ENCODE measurements at regions not wholly inside any gene's neighbourhood (a gene's known extent, or its start where the extent isn't known, plus 50 kb on each side); places are given as distances from the start of the nearest gene placed in this dataset.

DNA sequence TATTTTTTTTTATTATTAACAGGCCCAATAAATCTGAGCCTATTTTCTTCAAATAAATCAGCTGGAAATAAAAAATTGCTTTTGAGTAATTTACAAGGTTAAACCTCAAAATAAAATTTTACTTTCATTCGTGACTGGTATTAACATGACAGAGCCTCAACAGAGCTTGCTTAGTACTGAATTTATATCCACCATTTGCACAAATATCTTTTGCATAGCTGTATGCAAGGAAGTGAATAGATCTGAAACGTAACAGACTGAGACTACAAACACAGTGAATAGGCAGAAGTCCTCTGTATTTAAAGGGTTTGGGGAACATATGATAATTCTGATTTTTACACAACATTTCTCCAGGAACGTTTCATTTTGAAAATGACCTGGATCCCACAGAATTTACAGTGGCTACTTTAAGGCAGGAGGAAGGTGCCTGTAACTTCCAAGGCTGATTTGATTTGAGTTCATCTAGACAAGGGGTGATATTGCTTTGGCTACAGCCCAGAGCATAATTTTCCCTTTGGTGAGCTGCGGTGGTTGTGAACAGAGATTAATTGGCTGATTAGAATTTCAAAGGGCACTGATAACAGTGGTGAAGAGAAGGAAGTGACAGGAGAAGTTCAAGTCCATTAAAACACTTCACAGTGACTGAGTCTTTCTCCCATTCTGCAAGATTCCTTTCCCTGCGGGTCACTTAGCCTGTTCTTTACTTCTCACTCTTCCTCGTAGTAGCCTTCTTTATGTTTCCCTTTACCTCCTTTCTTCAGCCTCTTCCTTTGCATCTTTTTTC lies 121.2 kb upstream of the SASH1 start:
- no peaks in the 10 kb centered on the region for H3K9me3 ChIP-seq
- H3K27me3 ChIP-seq: no peaks in the 10 kb centered on the region
- H3K4me1 ChIP-seq: peaks cover 0 to 31% (median 8%) of the 10 kb centered on the region in 4 donors
- 54 to 67% methylated on average over 6 of the region's 6 CpGs for WGBS, 2 donors
- H3K27ac ChIP-seq: peak overlapping the region in 1 of 4 donors; percentile 10
- TF ChIP-seq, protein P1, sequence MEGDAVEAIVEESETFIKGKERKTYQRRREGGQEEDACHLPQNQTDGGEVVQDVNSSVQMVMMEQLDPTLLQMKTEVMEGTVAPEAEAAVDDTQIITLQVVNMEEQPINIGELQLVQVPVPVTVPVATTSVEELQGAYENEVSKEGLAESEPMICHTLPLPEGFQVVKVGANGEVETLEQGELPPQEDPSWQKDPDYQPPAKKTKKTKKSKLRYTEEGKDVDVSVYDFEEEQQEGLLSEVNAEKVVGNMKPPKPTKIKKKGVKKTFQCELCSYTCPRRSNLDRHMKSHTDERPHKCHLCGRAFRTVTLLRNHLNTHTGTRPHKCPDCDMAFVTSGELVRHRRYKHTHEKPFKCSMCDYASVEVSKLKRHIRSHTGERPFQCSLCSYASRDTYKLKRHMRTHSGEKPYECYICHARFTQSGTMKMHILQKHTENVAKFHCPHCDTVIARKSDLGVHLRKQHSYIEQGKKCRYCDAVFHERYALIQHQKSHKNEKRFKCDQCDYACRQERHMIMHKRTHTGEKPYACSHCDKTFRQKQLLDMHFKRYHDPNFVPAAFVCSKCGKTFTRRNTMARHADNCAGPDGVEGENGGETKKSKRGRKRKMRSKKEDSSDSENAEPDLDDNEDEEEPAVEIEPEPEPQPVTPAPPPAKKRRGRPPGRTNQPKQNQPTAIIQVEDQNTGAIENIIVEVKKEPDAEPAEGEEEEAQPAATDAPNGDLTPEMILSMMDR (IDR thresholded peaks at IDR 0.05): no peak
- TF ChIP-seq EP300 (IDR thresholded peaks at IDR 0.05) (no peak), POLR2A (IDR thresholded peaks at IDR 0.05) (no peak)
- DNase-seq (ENCODE audit: low spot score in 2 of 2): no peak
- no peaks in the 10 kb centered on the region for H3K36me3 ChIP-seq
- no peak overlapping the region for H3K4me3 ChIP-seq

DNA sequence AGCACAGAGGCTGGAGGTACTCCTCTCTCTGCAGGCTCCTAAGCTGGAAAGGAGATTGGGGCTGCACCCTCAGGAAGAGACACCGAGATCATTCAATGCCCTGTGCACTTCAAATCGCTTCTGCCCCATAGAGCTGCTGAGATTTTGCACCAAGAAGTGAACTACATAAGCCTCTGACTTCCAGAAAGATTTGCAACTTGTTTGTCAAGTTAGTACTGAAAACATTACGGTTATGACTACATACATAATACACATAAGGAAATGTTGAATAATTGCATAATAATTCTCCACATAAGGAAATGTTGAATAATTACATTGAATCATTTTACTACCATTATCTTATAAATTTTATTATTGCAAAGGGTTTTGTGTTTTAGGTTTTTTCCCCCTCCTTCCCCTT lies 120.3 kb upstream of the SASH1 start:
- Histone ChIP-seq H3K9me3 (no peaks in the 10 kb centered on the region), H3K36me3 (no peaks in the 10 kb centered on the region), H3K4me3 (no peak overlapping the region), H3K27ac (peak overlapping the region in 2 of 4 donors; percentile 35 to 82), H3K27me3 (no peaks in the 10 kb centered on the region), H3K4me1 (peaks cover 0 to 31% (median 8%) of the 10 kb centered on the region in 4 donors)
- 71 to 73% methylated on average over 3 of the region's 3 CpGs for WGBS, 2 donors
- no peak for DNase-seq (ENCODE audit: low spot score in 2 of 2)
- TF ChIP-seq, protein P1 (IDR thresholded peaks at IDR 0.05): no peak
- no peak for TF ChIP-seq EP300 (IDR thresholded peaks at IDR 0.05)
- TF ChIP-seq POLR2A (IDR thresholded peaks at IDR 0.05): no peak

DNA sequence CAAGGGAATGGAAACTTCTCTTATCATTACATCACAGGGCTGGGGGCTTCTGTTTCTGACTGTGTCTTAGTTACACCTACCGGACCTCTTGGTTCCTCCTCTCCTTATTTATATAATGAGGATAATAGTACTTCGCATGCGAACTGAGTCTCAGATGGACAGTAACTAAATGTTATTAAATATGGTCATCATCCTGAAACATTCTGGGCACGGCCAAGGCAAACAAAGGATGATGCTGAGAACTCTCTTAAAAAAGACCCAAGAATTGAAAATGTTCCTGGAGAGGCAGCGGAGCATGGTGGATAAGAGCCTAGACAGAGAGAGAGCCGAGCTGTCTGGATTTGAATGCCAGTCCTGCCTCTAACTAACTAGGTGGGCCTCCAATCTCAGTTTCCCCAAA lies 119.8 kb upstream of the SASH1 start:
- WGBS, 2 donors: 41 to 64% methylated on average over 6 of the region's 6 CpGs
- Histone ChIP-seq H3K27ac (peak overlapping the region in 2 of 4 donors; percentile 35 to 82), H3K9me3 (no peaks in the 10 kb centered on the region), H3K27me3 (no peaks in the 10 kb centered on the region), H3K36me3 (no peaks in the 10 kb centered on the region), H3K4me3 (no peak overlapping the region), H3K4me1 (peaks cover 0 to 31% (median 8%) of the 10 kb centered on the region in 4 donors)
- DNase-seq (ENCODE audit: low spot score in 2 of 2): no peak
- TF ChIP-seq, protein P1 (IDR thresholded peaks at IDR 0.05): no peak
- TF ChIP-seq EP300 (IDR thresholded peaks at IDR 0.05) (no peak), POLR2A (IDR thresholded peaks at IDR 0.05) (no peak)

DNA sequence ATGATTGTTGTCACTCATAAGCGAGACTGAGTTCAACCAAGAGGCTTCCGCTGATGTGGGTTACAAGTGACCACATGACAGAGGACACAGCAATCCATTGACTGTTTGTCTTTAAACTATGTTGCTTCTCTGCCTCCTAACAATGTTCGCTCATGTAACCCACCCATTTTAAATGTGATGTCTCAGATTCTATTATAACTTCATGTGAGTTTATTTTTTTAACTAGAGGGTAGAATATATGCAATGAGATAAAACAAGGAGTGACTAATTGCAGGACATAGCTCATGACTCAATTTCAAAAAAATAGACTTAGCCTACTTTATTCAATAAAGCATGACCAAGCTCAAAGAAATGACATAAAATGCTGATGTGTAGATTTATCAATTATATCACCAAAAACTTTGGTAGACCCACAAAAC lies 119.2 kb upstream of the SASH1 start:
- TF ChIP-seq, protein P1 (IDR thresholded peaks at IDR 0.05): no peak
- TF ChIP-seq POLR2A (IDR thresholded peaks at IDR 0.05) (no peak), EP300 (IDR thresholded peaks at IDR 0.05) (no peak)

DNA sequence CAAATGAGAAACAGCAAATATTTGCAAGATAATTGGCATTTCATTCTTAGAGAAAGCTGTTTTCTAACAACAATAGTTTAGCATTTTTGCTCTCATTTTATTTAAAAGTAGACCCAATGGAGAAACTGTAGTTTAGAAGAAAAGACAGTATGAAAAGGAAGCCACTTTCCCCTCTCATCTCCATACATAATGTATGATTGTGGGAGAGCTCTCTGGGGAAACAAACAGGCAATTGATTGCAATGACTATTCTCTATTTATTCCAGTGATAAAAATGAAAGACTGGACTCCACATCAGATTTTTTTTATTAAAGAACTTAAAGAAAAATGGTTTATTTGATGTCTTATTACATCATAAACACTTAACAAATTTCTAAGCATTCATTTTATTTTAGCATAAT lies 116.8 kb upstream of the SASH1 start:
- DNase-seq (ENCODE audit: low spot score in 2 of 2): no peak
- TF ChIP-seq POLR2A (IDR thresholded peaks at IDR 0.05): no peak
- no peak for TF ChIP-seq EP300 (IDR thresholded peaks at IDR 0.05)
- TF ChIP-seq, protein P1 (IDR thresholded peaks at IDR 0.05): no peak
- H3K27ac ChIP-seq: no peak overlapping the region
- no peaks in the 10 kb centered on the region for H3K27me3 ChIP-seq
- no peaks in the 10 kb centered on the region for H3K36me3 ChIP-seq
- no peaks in the 10 kb centered on the region for H3K9me3 ChIP-seq
- no peak overlapping the region for H3K4me3 ChIP-seq
- peaks cover 0 to 16% (median 3%) of the 10 kb centered on the region in 4 donors for H3K4me1 ChIP-seq

More for the DNA sequence above, 119.2 kb upstream of the SASH1 start:
- Histone ChIP-seq H3K27ac (peak overlapping the region in 2 of 4 donors; percentile 35 to 82), H3K4me1 (peaks cover 0 to 25% (median 6%) of the 10 kb centered on the region in 4 donors), H3K9me3 (no peaks in the 10 kb centered on the region), H3K4me3 (no peak overlapping the region), H3K27me3 (no peaks in the 10 kb centered on the region), H3K36me3 (no peaks in the 10 kb centered on the region)
- DNase-seq (ENCODE audit: low spot score in 2 of 2): no peak
- WGBS, 2 donors: 46 to 53% methylated on average over 3 of the region's 3 CpGs

Measured in tibial nerve (tissue), 4 donors.